Stimulated activated naive CD8-positive, alpha-beta T cell treated with anti-CD3 and anti-CD28 coated beads, Interleukin-15, Interleukin-2, amounts not matched to agents 100 U/mL and 50 U/mL, for 24 hours (primary cell): ENCODE measurements at regions not wholly inside any gene's neighbourhood (a gene's known extent, or its start where the extent isn't known, plus 50 kb on each side); places are given as distances from the start of the nearest gene placed in this dataset.

Source experiments
- ATAC-seq: fragments of 150-1000 bp; cut with Tn5 transposase; one replicate; pipeline ENCODE4 v1.10.0; 2021
- DNase-seq: peaks from one replicate; pipeline ENCODE4 v3.0.0; 2021

DNA sequence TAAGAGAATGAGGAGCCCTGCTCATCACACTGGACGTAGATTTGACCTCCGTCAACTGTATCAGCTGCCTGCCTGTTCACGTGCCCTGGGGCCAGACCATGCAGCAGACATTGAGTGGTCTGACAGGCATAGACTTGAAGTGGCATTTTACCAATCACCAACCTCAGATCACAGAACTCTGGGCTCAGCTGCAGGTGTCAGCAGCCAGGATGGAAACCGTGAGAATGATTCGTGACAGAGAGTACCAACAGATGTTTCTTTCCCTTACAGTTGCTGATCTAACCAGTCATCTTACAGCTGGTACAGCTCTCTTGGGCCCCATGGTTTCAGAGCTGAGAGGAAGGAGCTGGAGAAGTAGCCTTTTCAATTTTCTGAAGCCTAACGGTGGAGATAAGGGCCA lies 148.9 kb downstream of the EN1 start:
- no peak for DNase-seq
- no peak for ATAC-seq

DNA sequence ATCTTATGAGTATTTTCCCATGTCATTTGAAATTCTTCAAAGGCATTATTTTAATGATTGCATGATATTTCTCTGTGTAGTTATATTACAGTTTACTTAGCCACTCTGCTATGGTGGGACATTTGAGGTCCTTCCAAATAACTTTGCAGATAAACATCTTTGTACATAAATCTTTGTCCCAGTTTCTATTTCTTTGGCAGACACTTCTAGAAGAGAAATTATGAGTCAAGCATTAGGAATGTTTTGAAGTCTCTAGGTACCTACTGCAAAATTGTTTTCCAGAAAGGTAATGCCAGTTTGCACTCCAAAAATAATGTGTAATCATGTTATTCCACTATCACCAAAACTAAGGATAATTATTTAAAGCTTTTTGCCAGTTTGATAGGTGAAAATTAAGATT lies 149.7 kb downstream of the EN1 start:
- DNase-seq: no peak

DNA sequence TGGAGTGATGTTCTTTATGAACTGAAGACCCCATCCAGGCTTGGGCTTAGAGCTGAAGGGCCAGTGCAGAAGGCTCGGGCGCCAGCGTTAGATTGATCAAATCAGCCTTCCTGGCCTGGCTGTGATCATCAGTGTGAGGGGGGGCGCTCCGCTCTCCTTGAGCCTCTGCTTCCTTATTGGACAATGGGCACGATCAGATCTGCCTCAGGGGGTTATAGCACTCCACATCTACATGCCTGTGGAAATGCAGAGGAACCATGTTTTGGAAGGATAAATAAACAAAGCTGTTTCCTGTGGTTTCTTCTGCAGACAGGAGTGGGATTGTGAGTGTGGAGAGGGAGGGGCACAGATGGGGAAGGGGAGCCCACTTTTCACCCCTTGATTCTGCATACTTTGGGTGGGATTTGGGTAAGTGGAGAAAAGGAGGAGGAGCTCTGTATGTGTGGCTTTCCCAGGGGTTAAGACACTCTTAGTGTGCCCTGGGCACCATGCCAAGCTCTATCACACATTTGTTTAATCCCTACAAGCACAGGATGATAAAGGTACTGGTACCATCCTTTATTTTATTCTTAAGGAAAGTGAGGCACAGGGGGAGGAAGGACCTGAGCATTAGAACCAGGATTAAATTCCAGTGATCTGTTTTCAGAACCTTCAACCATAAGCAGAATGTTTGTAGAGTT lies 150.5 kb downstream of the EN1 start:
- no peak for ATAC-seq
- DNase-seq: no peak

More for the DNA sequence above, 149.7 kb downstream of the EN1 start:
- ATAC-seq: no peak

DNA sequence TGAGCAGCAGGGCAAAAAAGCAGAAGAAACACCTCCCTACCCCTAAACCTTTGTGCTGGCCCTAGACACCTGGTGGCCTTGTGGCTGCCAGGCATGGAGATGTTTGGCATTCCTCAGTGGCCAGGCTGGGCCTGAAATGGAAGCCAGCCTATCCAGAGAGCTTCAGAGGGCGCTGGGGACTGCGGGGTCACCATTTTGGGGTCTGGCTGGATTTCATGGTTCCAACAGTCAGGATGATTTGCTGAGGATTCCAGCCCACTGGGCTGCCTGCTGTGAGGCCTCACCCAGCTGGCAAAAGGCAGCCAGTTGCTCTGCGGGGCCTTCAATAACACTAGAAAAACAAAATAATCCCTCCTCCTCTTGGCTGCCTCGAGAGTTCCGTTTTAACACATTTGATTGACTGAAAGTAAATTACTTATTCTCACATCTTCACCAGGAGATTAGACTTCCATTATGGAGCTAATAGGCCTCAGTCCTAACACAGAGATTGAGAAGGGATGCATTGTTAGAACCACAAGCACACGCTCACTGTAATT lies 154.1 kb downstream of the EN1 start:
- no peak for ATAC-seq
- DNase-seq: no peak

DNA sequence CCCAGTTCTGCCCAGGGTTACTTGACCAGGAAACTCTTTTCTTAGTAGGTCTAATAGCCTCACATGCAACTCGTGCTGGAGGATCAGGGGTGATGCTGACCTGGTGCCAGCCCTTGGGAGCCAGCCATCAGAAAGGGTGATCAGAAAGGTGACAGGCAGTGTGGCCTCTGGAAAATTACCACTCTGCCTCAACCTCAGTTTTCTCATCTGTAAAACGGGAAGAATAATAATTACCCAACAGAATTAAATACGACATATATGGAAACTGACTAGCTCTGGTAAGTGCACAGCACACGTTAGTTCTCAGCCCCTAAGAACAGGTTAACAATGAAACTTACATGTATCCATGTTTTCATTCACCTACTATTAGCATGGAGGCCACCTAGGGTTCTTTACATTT lies 157.6 kb downstream of the EN1 start:
- ATAC-seq (no peak), DNase-seq (no peak)

DNA sequence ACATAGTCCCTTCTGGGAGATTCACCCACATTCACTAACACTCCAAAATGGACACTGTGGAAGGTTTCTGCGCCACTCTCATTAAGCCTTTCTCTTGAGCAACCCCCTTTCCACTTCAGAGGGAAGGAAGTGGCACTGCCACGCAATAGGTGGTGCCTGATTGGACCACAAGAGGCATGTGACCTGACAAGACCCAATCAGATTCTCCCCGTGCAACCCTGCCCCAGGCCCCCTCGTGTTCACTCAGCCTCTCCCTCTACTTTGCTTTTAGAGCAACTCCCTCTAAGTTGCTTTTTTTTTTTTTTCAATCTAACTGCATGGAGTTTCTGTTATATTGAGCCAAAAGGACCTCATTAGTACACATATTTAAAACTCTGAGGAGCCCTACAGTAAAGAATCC lies 158.0 kb downstream of the EN1 start:
- no peak for DNase-seq
- no peak for ATAC-seq

DNA sequence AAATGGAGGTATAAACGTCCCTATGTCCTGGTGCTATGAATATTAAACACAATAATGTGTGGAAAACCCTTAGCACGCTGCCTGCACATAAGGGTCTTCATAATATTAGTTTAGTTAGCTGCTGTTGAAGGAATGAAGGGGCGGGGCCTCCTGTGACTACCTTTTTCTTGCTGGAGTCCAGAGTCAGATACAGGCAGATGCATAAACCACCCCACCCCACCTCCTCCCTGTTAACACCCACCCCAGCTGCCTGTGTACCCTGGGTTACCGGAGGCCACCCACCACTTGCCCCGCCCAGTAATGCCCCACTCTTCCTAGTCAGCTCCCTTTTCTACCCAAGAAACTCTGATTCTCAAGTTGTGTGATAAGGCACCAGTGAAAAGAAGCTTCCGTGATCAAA lies 158.4 kb downstream of the EN1 start:
- no peak for ATAC-seq

DNA sequence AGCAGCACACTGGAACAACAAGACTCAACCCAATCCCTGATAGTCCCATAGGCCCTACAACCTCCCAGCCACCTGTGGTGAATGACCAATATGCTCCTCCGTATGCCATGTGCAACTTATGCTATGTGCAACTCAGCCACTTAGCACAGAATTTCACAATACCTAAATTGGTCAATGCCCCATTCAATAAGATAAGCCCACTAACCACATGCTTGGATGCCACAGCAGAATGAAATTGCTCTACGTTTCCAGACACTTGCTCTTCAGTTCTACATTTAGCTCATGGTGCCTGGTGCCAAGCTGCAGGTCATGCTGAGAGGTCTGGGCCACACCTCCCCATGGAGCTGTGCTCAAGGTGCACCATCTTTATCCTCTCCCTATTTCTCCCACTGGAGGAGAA lies 159.8 kb downstream of the EN1 start:
- no peak for DNase-seq
- ATAC-seq: no peak

More for the DNA sequence above, 158.4 kb downstream of the EN1 start:
- no peak for DNase-seq

DNA sequence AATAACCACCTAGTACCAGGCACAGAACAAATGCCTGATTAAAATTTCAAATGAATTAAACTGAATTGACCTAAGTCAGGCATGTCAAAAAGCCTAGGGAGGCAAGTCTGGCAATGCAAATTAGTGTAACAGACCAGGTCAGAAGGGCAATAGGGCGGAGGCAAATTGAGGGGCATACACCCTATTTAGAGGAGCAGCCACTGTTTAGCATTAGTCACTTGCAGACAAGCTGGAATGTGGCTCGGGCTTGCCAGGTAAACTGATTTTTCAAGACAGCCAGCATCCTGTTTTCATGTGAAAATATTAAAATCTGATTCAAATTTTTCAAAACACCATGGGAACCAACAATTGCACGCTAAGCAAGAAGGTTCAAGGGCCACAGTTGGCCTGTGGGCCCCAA lies 160.3 kb downstream of the EN1 start:
- DNase-seq: no peak
- ATAC-seq: no peak

DNA sequence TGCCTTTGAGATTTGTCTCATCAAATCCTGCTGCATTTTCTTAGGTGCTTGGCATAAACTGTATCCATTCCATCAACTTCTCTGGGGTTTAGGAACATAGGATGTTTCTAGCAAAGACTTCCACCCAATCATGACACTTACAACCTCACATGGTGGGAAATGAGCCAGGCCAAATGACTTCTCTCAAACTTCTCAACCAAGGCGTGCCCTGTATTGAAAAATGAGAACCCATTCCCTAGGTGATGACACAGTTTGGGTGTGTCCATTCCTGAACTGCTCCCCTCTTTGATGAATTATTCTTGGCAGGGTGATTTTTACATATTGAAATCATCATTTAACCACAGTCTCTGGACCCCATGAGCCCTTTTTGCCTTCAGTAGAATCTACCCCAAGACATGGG lies 161.1 kb downstream of the EN1 start:
- no peak for ATAC-seq
- no peak for DNase-seq

DNA sequence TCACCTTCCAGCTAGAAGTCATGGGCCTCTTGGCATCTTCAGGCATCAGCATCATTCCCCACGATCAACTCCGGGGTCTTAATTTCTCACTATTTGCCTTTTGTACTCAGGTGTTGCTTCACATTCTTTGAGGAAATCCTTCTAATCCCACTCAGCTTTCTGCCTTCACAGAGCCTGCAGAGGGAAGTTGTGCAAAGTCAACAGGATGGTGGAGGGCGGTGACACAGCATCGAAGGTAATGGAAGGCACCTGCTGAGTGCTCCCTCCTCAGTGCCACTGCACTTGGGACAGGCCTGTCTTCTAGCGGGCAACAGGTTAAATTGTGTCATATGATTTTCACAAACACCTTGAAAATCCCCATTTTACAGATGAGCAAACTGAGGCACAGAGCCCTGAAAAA lies 164.0 kb downstream of the EN1 start:
- DNase-seq (no peak), ATAC-seq (no peak)

DNA sequence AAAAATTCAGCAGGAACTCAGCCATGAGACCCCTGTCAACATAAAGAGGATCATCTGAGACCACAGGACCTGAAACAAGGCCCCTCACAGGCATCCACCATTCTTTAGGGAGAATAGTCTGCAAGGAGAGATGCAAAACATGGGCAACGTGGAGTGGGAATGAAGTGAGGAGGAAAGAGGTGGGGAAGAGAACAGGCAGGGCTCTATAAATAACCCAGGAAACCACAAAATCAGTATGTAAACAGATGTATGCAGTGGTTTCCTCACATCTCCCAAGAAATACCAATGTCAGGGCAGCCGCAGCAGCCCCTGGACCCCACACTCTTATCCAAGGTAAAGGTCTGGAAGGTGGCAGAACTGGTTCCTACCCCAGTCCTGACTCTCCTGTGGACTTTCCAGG lies 168.5 kb downstream of the EN1 start:
- DNase-seq (no peak), ATAC-seq (no peak)

DNA sequence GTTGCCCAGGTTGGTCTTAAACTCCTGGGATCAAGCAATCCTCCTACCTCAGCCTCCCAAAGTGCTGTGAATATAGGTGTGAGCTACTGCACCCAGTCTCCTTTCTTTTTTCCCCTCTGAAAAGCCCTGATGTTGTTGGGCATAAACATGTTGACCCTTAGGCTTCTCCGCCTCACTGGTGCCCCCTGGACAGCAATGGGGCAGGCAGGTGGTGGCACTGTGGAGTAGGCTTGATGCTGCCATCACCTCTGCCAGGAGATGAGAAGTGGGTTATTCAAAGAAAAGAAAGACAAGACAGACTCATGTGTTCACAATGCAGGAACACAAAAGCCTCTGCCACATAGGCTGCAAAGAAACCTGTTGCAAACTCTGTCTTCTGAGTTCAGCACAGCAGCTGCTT lies 169.9 kb downstream of the EN1 start:
- ATAC-seq (no peak), DNase-seq (no peak)

DNA sequence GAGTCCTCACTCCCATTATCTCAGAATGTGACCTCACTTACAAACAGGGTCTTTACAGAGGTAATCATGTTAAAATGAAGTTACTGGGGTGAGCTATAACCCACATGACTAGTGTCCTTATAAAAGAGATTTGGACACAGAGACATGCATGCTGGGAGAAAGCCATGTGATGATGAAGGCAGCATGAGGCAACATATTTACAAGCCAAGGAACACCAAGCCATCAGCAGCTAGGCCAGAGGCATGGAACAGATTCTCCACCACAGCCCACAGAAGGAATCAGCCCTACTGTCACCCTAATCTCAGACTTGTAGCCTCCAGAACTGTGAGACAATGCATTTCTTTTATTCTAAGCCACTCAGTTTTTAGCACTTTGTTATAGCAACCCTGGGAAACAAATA lies 171.9 kb downstream of the EN1 start:
- ATAC-seq: no peak

DNA sequence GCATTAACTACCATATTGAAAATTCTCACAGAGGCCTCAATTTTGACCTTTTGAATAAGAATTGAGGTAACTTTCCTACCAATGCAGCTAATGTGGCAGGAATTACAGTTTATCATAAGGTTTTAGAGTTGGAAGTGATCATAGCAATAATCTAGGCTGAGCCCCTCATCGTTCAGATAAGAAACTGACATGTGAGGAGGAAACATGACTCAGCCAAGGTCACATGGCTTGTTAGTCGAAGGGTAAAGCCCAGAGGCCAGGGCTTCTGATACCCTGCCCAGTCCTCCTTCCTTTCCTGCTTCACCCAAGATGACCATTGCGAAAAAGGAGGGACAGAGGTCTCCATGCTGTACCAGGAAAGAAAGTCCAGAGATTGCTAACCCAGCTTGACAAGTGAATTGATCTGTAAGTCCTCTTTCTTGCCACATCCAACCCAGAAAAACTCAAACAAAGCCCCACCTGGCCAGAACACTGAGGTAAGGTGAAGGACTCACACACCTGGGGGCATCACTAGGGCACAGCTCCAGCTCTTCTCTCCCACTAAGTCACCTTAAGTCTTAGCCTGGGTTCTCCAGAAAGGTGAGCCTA lies 174.8 kb downstream of the EN1 start:
- ATAC-seq (no peak), DNase-seq (no peak)

More for the DNA sequence above, 171.9 kb downstream of the EN1 start:
- no peak for DNase-seq

DNA sequence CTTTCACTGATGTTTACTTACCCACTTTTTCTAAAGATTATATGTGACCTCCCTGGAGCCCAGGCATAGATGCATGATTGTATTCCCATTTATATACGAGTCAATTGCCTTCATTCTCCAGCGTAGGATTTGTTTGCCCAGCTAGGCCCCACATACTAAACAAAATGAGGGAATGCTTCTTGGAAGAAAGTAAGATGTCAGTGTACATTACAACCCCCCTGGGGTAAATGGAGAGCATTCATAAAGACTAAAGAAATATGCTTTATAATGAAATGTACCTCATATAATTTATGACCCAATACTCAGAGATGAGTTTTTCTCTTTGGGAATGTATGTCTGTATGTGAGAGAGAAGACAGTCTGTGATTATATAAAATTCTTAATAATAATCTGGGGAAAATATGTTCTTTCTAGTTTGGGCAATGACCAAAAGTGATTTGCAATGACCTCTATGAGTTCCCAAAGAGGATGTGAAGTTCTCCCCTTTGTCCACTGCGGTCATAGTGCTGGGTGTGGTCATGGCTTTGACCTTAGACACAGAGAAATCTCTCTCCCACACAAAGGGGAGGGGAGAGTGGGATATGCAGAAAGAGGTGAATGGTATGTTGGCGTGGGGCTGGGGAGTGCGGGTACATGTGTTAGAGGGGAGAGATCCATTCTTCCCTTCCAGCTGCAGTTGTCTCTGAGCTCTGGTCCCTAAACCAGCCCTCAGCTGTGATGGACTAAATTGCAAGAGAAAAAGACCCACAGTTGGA lies 175.6 kb downstream of the EN1 start:
- no peak for DNase-seq
- no peak for ATAC-seq

DNA sequence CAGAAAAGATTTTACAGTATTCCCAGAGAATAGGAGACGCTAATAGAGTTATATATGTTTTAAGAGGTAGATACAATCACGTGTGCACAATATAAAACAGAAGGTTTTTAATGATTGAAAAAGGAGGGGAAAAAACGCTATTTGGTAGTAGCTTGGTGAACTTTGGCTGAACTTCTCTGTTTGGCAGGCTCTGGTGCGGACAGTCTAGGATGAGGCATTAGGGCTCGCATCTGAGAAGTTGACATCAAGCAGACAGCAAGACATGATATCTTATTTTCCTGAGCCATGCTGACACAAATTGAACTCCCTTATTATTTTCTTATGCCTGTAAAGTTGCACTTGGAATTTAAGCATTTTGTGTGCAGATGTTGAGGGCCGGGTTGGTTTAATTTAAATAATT lies 176.6 kb downstream of the EN1 start:
- no peak for DNase-seq
- ATAC-seq: no peak

DNA sequence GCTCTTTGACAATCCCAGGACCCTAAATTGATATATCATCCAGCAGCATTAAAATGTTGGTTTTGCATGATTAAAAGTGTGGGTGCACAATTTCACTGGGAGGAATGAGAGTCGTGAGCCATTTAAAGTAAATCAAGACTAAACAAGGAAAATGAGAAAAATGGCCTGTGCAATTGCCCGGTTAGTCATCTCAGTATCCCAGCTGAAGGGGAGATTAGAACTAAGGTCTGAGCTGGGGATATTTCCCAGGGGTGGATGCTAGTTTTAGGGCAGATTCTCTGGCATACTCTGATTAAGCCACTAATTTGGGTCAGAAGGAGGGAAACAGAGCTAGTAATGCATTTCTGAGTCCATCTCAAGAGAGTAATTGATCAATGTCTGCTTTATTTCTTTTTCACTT lies 177.2 kb downstream of the EN1 start:
- DNase-seq: no peak
- no peak for ATAC-seq

DNA sequence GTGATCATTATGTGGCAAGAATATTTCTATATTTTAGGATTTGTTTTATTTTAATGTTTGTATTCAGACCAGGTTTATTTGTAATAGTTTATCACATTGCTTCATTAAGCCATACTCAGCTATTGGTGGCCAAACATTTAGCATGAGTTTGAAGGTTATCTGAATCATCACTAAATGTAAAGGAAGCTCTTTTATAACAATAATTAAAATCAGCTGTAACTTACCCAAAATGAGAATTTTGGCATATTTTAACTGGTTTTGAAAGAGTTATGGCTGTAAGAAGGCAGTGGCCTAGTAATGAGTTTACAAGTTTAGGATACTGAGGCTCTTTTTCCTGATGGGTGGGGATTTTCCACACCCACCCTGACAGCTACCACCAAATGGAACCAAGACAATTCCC lies 177.8 kb downstream of the EN1 start:
- ATAC-seq: no peak
- no peak for DNase-seq

DNA sequence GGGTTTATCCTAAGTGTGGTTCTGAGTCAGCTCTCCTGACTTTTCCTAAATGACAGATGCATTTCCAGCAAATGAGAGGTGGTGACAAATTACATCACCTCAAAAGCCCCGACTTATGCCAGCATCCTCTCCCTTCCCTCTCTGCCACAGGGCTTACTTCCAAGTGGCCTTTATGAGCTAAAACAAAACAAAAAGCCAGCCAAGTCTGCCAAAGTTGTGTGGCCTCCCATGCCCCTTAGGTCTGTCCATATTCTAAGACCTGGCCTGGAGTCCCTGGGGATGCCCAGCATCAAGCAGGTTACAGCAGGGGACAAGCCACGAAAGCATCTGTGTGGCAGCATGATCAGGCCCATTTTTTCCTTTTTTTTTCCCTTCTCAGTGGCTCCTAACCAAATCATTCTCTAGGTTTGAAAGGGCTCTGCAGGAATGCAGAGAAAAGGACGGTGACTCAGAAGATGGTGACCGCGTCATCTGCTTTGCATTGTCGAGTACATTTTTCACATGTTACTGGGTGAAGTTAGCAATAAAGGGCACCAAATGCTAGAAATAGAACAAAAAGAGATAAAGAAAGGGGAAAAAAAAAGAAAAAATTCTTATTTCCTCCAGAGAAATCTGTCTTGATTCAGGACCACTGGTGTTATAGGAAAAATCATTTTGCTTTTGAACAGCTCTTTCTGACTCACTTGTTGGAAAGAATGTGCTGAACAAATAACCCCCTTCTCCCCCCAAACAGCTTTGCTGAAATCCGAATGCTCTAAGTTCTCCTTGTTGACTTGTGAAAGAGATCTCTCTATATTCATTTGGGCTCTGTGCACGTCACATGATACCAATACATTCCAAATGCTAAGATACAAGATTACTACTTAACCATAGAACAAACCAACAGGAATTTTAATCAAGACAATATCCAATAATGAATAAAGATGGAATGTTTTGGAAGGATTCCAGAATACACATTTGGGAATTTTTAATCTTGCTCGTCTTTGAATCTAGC lies 178.7 kb downstream of the EN1 start:
- DNase-seq (no peak), ATAC-seq (no peak)

DNA sequence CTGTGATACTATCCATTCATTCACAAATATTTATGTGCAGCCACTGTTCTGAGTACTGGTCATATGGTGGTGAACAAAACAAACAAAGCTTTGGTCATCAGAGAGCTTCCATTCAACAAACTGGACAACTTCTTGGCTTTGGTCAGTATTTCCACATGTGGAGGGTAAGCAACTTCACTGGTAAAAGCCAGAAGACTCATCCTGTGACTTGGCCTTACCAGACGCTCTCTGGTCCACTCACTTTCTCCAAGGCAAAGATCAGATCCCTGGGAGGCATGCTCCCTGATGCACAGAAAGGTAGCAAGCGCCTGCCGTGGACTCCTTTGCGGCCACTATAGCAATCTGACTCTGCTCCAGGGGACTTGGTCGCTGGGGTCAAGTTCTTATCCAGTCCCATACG lies 179.5 kb downstream of the EN1 start:
- no peak for ATAC-seq

DNA sequence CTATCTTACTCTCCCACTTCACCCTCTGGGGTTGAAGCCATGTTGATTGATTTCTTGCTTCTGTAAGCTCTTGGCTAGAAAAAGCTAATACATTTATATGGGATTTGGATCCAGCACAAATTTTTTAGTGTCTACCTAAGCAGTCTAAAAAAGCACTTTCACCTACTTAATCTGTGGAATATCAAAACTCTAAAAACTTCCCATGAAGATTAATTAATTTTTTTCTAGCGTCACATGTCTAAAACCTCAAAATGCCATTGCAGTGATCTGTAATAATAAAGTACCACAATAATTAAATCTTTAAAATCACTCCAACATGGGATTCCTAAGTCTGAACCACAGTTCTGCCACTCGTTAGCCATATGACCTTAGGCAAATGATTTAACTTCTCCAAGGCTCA lies 180.1 kb downstream of the EN1 start:
- ATAC-seq (no peak), DNase-seq (no peak)

More for the DNA sequence above, 179.5 kb downstream of the EN1 start:
- no peak for DNase-seq
